Left colon (tissue), 2 donors: ENCODE measurements at regions not wholly inside any gene's neighbourhood (a gene's known extent, or its start where the extent isn't known, plus 50 kb on each side); places are given as distances from the start of the nearest gene placed in this dataset.
"Not testable (repeated sequence)": the region's sequence is repeated elsewhere in the genome, so short reads cannot be mapped to it uniquely, and the experiment has no call there.

Source experiments
- ATAC-seq: fragments of 200-7000 bp; cut with Tn5 transposase; one replicate; pipeline ENCODE4 v1.9.1; 2020; ENCODE audit warnings: mild to moderate bottlenecking, moderate library complexity
- DNase-seq, 2 donors: peaks; one replicate each; pipeline ENCODE4 v3.0.0-alpha.2; 2020
- intact Hi-C, 2 donors: fragments of 100-400 bp; cut with DNase I in 1 of 2; cut with micrococcal nuclease in 1 of 2; formaldehyde crosslinking; loops; one replicate each; pipeline versions ENCODE4 v1.11.2 to v1.14.0; 2022; cut with DNase I, micrococcal nuclease
- donor health status: DM: no; HTN: no; CAD: no.
- donor health status: DM: yes; HTN: yes; CAD: no.

DNA sequence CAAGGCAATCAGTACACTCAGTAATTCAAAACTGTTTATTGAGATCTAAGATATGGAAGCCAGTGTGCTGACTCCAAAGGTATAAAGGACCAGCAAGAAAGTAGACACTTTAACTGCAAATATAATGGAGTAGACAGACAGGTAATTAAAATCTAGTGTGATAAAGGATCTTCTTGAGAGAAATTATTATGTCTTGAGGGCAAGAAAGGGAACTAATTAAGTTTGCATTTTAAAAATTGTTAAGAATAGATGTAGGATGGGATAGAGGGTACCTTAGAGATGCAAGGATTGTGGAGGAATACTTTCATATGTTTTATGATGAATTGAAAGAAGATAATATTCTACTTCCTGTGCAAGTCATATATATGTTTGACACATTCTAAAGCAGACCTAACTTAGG, 825.3 kb downstream of the LTN1 start:
- no peak for ATAC-seq
- intact Hi-C loops: no loop called here
- no peak for DNase-seq

- DNase-seq, ATAC-seq, intact Hi-C loops: not testable (repeated sequence)
Measured at GRCh38 chr21:28164519-28164918, 828.2 kb downstream of the LTN1 start.

GRCh38 chr21:28162052-28162451, 830.6 kb downstream of the LTN1 start:
- intact Hi-C loops, ATAC-seq, DNase-seq: not testable (repeated sequence)

- intact Hi-C loops: no loop called here
- ATAC-seq: no peak
- DNase-seq: no peak
Measured at GRCh38 chr21:28160378-28160777, 832.3 kb downstream of the LTN1 start.

- intact Hi-C loops: no loop called here
- DNase-seq: no peak
- no peak for ATAC-seq
Measured at GRCh38 chr21:28159396-28159795, 833.3 kb downstream of the LTN1 start.

DNA sequence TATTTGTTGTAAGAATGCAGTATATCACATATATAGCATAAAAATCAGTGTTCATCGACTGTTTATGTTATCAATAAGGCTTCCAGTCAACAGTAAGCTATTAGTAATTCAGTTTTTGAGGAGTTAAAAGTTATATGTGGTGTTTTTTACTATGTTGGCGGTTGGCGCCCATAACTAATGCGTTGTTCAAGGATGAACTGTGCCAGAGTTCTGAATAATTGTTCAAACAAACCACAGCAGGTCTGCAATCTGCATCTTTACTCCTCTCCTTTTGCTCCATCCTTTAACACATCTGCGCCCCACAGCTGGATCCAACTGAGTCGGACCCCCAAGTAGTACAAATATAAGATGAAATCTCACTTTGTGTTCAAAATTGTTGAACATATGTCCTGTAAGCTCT, 836.1 kb downstream of the LTN1 start:
- DNase-seq: no peak
- no peak for ATAC-seq
- intact Hi-C loops: no loop called here

GRCh38 chr21:28154121-28154520, 838.6 kb downstream of the LTN1 start:
- intact Hi-C loops: no loop called here
- DNase-seq: no peak
- ATAC-seq: no peak

DNA sequence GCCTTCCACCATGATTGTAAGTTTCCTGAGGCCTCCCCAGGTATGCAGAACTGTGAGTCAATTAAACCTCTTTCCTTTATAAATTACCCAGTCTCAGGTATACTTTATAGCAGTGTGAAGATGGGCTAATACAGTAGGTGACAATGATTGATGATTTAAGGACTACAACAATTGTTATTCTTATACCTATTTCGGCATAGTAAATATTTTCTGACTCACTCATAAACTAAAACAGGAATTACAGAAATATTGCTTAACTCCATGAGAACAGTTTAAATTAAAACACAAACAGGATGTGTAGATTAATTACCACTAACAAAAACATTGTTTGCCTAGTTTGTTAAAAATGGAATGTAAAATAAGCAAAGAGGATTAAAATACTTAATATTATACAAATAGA, 839.9 kb downstream of the LTN1 start:
- DNase-seq (no peak), ATAC-seq (no peak)
- intact Hi-C loops: no loop called here

DNA sequence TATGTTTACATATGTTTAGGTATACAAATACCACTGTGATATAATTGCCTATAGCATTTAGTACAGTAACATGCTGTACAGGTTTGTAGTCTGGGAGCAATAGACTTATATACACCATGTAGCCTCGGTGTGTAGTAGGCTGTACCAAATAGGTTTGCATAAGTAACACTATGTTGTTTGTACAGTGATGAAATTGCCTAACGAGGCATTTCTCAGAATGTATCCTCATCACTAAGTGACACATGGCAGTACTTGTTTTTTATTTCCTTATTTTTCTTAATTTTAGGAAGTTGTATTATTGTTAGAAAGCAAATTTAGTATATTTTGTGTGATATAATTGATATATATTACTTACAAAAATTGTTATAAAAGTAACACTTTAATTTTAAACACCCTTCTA, 840.9 kb downstream of the LTN1 start:
- ATAC-seq (no peak), DNase-seq (no peak)
- intact Hi-C loops: no loop called here

- no peak for DNase-seq
- ATAC-seq: no peak
- intact Hi-C loops: no loop called here
Measured at GRCh38 chr21:28150778-28151177, 841.9 kb downstream of the LTN1 start.

DNA sequence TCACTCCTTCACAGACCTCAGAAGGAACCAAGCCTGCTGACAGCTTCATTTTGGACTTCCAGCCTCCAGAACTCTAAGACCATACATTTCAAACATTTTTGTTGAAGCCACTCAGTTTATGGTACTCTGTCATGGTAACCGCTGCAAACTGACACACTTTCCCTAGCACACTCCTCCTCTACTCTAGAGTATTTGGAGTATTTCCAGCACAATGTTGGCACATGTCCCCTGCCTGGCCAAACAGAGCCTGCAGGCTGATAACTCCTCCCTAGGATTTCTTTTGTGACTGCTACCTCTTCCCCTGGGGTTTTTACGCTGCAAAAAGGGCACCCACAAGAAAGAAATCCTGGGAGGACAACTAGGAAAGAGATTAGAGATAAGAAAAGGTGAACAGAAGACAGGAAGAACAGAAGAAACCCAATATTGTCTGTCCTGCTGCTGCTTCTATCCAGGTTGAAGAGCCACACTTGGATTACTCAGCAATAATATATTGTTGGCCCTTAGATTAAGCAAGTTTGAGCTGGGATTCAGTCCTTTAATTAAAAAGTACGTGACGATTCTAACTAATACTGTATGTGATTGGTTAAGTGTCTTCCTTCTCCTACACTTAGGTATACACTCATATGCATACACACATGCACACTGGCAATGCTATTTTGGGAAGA, 844.1 kb downstream of the LTN1 start:
- intact Hi-C loops: no loop called here
- DNase-seq: no peak
- ATAC-seq: peak; percentile 33

GRCh38 chr21:28144653-28145052, 848.0 kb downstream of the LTN1 start:
- intact Hi-C loops: no loop called here
- no peak for ATAC-seq
- no peak for DNase-seq

- DNase-seq (no peak), ATAC-seq (no peak)
- intact Hi-C loops: no loop called here
Measured at GRCh38 chr21:28144089-28144488, 848.6 kb downstream of the LTN1 start.

DNA sequence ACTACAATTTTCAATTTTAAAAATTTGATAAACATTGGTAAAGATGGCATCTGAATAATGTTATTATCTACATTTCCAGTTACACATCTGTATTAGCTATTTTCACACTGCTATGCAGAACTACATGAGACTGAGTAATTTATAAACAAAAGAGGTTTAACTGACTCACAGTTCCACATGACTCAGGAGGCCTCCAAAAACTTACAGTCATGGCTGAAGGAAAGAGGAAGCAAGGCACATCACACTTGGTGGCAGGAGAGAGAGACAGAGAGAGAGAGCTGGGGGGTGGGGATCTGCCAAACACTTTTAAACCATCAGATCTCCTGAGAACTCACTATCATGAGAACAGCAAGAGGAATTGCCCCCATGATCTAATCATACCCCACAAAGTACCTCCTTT, 850.0 kb downstream of the LTN1 start:
- DNase-seq: no peak
- no peak for ATAC-seq
- intact Hi-C loops: no loop called here

- DNase-seq (no peak), ATAC-seq (no peak)
- intact Hi-C loops: no loop called here
Measured at GRCh38 chr21:28138272-28138671, 854.4 kb downstream of the LTN1 start.

DNA sequence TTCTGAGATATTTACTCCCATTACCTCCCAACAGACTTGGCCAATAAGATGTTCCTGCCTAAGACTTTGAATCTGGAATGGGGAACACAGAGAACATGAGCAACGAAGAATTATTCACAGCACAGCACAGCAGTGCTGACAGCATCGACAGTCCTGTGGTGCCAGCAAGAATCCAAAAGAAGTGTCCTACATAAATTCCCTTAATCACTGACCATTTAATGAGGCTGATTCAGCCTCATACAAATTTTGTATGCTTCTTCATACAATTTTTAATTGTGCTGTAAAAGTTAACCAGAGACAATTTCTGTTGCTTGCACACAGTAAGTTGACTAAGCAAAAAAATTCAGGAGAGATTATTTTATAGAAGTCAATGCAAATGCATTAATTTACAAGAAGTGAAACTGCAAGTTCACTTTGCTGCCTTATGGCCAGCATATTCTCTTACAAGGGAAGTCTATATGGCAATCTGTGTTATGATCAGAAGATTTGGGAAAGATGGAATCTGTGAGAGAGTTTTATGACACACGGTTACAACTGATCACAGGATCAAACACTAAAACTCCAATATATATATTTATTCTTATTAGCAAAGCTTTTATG, 855.9 kb downstream of the LTN1 start:
- ATAC-seq (no peak), DNase-seq (no peak)
- intact Hi-C loops: no loop called here

GRCh38 chr21:28135646-28136045, 857.0 kb downstream of the LTN1 start:
- intact Hi-C loops: no loop called here
- DNase-seq: no peak
- ATAC-seq: no peak

- DNase-seq (no peak), ATAC-seq (no peak)
- intact Hi-C loops: no loop called here
Measured at GRCh38 chr21:28133116-28133515, 859.6 kb downstream of the LTN1 start.

GRCh38 chr21:28132713-28133112, 860.0 kb downstream of the LTN1 start:
- ATAC-seq (no peak), DNase-seq (no peak)
- intact Hi-C loops: no loop called here

DNA sequence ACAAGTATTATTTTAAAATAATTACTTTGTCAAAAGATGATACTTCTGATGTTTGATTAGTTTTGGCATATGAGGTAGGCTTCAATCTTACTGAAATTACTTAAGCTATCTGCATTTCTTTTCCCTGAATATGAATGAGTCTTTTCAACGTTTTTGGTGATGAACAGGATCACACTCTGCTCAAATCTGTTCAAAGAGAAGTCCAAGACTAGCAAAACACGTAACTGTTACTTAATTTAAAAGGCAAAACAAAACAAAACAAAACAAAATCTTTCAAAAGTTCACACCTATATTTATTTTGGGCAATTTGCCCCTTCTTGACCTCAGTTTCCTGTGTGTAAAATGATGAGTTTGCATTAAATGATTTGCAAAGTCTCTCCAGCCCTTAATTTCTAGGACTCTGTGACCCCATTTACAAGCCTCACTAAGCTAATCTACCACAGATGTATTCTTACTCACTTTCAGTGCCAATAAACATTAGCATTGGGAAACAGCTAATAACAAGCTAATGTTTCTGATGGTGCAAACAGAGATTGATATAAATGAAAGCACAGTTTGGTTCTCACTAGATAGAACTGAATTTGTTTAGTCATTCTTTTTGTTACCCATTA, 865.4 kb downstream of the LTN1 start:
- ATAC-seq: no peak
- intact Hi-C loops: no loop called here
- no peak for DNase-seq
